GM11168 (cell line): ENCODE measurements at regions not wholly inside any gene's neighbourhood (a gene's known extent, or its start where the extent isn't known, plus 50 kb on each side); places are given as distances from the start of the nearest gene placed in this dataset.
"Not testable (repeated sequence)": the region's sequence is repeated elsewhere in the genome, so short reads cannot be mapped to it uniquely, and the experiment has no call there.

Experiments used
- in situ Hi-C: fragments of 300-500 bp; cut with MboI; formaldehyde crosslinking; loops from one replicate; pipeline ENCODE4 v1.12.0; 2022; ENCODE audit warnings: low sequenced_read_pairs; ENCODE audit not compliant: unreplicated experiment

DNA sequence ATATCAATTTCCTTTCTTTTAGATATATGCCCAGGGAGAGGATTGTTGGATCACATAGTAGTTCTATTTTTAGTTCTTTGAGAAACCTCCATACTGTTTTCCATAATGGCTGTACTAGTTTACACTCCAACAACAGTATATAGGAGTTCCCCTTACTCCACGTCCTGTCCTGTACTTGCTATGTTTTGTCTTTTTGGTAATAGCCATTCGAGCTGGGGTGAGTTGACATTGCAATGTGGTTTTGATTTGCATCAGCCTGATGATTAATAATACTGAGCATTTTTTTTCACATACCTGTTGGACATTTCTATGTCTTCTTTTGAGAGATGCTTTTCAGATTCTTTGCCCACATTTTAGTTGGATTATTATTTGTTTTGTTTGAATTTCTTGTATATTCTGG is 445.9 kb downstream of the NTRK2 start:
- in situ Hi-C loops, result no loop called here

DNA sequence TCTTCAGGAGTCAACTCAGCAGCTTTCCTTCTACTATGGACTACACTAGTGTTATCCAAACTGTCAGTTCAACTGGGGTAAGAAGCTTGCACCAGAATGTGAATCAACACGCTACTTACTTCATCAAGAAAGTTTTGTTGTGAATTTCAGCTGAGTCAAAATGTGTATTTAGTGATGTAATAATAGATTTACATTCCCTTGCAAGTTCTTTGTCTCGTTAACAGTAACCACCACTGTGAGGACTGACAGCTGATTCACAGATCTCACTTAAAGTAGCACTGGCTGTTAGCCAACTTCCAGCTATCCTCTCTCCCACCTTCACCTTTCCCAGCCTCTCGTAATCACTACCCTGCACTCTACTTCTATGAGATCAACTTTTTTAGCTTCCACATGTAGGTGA is 445.3 kb downstream of the NTRK2 start:
- in situ Hi-C loops, result no loop called here

DNA sequence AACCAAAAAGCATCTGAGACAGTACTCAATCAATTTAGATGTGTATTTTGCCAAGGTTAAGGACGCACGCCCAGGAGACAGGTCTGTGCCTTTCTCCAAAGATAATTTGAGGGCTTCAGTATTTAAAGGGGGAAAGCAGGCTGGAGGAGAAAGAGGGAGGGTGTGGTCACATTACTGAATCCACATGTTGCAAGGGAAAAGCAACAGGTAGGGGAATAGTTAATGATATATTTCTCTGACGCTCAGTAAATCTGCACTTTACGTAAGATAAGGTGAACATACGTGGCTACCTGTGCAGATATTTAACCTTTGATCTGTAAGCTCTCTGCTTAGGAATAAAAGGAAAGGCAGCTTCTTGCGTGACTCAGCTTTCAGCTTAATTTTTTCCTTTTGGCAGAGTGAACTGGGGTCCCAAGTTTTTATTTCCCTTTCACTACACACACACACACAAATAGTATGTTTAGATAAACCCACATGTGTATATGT is 443.4 kb downstream of the NTRK2 start:
- in situ Hi-C loops, result no loop called here

DNA sequence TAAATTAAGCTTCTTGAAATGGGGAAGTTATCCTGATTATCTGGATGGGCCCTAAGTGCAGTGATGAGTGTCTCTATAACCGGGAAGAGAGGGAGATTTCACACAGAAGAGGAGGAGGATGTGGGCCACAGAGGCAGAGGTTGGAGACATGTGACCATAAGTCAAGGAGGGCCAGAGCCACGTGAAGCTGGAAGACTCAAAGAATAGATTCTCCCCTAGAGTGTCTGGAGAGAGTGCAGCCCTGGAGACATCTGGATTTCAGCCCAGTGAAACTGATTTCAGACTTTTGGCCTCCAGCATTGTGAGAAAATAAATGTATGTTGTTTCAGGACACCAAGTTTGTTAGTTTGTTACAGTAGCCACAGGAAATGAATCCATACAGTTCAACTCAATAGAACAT is 442.9 kb downstream of the NTRK2 start:
- in situ Hi-C loops, result no loop called here

DNA sequence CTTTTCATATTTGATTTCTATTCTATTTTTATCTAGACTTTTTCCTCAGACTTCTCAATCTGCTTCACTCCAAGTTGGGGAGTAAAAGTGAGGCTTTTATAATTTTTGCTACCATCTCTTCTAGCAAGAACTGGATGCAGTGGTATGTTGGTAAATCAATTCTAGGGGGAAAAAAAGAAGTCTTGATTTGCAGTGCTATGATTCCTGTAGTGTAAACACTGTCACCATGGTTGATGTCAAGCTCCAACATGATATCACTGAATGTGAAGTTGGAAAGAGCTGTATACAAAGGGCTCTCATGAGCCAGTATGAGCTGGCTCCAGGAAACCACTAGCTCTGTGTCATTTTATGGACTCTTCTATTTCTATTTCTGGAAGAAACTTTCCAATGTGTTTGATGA is 439.2 kb downstream of the NTRK2 start:
- in situ Hi-C loops, result no loop called here

DNA sequence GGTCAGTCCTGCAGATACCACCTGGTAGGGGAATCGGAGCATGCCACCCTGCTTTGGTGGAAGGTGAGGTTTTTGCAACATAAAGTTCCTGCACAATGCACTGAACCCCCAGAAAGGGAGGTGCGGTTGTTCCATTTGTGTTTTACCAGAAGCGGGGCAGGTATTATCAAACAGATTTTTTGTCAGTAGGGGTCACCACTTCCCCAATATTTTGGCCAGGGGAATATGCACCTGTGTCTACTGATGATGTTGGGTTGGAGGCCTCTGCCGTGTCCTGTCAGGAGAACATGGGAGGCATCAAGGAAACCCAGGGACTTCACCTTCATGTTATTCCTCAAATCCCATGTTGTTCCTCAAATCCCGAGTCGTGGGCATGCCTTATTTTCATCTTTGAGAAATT is 438.7 kb downstream of the NTRK2 start:
- in situ Hi-C loops, result no loop called here

DNA sequence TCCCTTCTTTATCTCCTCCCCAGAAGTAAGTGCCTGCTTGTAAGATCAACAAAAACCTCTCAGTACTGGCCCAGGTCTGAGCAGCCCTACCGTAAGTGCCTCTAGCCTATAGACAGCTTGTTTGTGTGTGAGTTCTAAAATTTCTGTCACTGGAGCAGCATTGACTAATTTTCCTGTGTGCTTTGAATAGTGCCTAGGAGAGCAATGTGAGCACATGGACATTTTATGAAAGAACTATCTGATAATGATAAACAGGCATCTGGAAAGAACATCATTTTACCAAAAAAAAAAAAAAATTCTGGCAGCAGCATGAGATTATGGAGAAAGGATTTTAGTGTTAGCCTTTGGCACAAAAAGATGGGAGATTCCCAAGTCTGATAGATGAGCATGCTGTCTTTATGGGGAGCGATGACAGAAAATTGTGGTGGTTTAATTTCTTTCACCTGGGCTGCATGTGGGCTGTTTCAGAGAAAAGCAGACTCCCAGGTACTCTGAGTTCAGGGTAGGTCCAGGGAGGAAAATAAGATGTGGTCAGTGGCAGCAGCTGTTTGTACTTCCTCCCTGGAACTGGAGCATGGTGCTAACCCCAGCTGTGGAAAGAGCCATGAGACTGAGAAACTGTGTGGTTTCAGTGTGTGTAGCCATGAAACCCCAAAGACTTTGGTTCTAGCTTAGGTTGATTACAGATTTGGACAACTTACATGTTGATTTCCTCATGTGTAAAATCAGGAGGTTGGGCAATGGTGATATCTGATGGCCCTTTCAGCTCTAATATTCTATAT is 419.9 kb downstream of the NTRK2 start:
- in situ Hi-C loops, result no loop called here

DNA sequence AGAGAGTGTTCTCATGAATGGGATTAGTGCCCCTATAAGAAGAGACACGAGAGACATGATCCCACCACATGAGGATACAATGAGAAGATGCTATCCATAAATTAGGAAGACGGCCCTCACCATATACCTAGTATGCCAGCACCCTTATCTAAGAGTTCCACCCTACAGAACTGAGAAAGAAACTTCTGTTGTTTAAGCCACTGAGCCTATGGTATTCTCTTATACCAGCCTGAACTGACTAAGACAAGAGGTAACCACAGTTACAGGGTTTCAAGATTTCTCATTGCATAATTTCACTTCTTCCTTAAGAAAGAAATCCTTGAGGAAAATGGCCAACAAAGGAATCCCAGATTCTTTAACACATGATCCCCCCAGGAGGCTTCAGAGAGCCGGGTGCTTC is 412.4 kb downstream of the NTRK2 start:
- in situ Hi-C loops, result no loop called here

DNA sequence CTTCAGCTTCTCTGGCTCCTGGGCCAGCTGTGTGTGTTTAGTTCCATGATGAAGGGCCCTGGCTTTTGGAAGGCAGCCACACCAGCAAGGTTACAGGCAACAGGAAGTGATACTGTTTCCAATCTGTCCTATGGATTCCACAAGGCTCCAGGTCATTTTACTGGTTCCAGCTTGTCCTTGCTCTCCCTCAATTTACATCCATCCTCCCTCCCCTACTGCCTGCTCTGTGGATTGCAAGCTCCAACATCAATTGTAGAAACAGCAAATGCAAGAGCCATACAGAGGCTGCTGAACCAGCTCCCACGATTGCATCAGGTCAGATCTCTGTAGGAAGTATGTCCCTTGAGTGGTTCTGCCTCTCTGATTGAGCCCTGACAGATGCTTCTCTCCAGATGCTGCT is 409.8 kb downstream of the NTRK2 start:
- in situ Hi-C loops, result no loop called here

DNA sequence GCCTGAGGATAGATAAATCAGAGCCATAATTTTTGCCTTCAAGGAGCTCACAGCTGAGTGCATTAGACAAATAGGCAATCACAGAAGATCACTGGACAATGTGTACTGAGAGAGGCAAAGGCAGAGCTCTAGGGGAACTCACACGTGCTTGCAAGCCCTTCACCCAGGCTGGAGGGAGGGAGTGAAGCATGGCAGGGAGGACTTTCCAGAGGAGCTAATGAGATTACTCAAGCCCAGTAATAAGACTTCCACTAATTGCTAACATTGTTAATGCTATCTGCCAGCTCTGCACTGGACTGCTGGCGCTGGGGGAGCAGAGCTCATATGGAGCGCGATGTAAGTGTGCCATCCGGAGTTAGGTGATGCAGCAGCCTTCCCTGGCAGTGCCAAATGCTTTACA is 408.4 kb downstream of the NTRK2 start:
- in situ Hi-C loops, result no loop called here

DNA sequence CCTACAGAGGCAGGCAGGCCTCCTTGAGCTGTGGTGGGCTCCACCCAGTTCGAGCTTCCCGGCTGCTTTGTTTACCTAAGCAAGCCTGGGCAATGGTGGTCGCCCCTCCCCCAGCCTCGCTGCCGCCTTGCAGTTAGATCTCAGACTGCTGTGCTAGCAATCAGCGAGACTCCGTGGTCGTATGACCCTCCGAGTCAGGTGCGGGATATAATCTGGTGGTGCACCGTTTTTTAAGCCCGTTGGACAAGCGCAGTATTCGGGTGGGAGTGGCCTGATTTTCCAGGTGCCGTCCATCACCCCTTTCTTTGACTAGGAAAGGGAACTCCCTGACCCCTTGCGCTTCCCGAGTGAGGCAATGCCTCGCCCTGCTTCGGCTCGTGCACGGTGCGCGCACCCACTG is 407.6 kb downstream of the NTRK2 start:
- in situ Hi-C loops, result not testable (repeated sequence)
